Suprapubic skin (tissue), 4 donors: ENCODE measurements at regions not wholly inside any gene's neighbourhood (a gene's known extent, or its start where the extent isn't known, plus 50 kb on each side); places are given as distances from the start of the nearest gene placed in this dataset.

Experiments
- DNase-seq, 2 donors: peaks; one replicate each; pipeline ENCODE4 v3.0.0-alpha.2; 2019; ENCODE audit warnings: low spot score in 2 of 2
- H3K27ac ChIP-seq: fragments of 200-600 bp; sonication (generic); one replicate; pipeline ENCODE4 v1.5.1; 2019
- H3K27me3 ChIP-seq: fragments of 200-600 bp; sonication (generic); one replicate; pipeline ENCODE4 v1.5.1; 2019
- H3K36me3 ChIP-seq: fragments of 200-600 bp; sonication (generic); one replicate; pipeline ENCODE4 v1.5.1; 2019
- H3K4me1 ChIP-seq: fragments of 200-600 bp; sonication (generic); one replicate; pipeline ENCODE4 v1.5.1; 2019
- H3K4me3 ChIP-seq: fragments of 200-600 bp; sonication (generic); one replicate; pipeline ENCODE4 v1.5.1; 2019; ENCODE audit warnings: mild to moderate bottlenecking
- H3K9me3 ChIP-seq: fragments of 200-600 bp; sonication (generic); one replicate; pipeline ENCODE4 v1.5.1; 2019
- CTCF ChIP-seq, 2 donors: fragments of 200-600 bp in 1 of 2; fragments of 450-650 bp in 1 of 2; sonication (generic) in 1 of 2; IDR thresholded peaks; one replicate each; pipeline ENCODE4 v1.5.1; 2016 to 2019; ENCODE audit warnings: antibody characterized with exemption in 2 of 2, mild to moderate bottlenecking in 1 of 2, moderate library complexity in 1 of 2
- EP300 ChIP-seq: sonication (generic); formaldehyde crosslinking; IDR thresholded peaks from one replicate; pipeline ENCODE4 v1.6.1; 2017; ENCODE audit warnings: antibody characterized with exemption
- POLR2A ChIP-seq, 2 donors: fragments of 450-650 bp; IDR thresholded peaks; one replicate each; pipeline ENCODE4 v1.6.1; 2017; ENCODE audit warnings: antibody characterized with exemption in 2 of 2, mild to moderate bottlenecking in 2 of 2, moderate library complexity in 2 of 2
- POLR2AphosphoS5 ChIP-seq, 3 donors: sonication (generic); formaldehyde crosslinking; IDR thresholded peaks; one replicate each; pipeline ENCODE4 v1.6.1; 2017; ENCODE audit warnings: antibody characterized with exemption in 3 of 3
- WGBS: methylation state at CpG from one replicate; pipeline ENCODE4 v1.1.5; 2018; 5-methylcytosine and 5-hydroxymethylcytosine counted together

DNA sequence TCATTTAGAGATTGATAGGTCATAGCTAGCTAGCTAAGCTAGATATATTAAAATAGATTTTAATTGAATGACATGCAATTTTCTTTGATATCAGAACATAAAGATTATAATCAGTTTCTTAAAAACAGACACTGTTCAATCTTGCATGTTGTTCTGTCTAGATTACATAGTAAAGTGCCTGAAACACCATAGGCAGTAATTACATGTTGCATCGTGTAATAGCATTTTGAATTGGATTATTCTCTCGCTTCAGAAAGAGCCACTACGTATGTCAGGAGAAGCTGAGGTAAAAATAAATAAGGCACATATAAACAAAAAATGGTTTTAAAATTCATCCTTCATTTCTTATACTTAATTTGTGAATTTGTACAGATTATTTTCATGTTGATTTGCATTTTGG, 148.0 kb upstream of the CDH12 start:
- H3K27ac ChIP-seq: no peak overlapping the region
- no peak overlapping the region for H3K4me3 ChIP-seq
- WGBS: 63% methylated on average over 3 of the region's 3 CpGs
- DNase-seq: no peak
- no peaks in the 10 kb centered on the region for H3K4me1 ChIP-seq
- H3K36me3 ChIP-seq: no peaks in the 10 kb centered on the region
- TF ChIP-seq EP300 (no peak), POLR2A (IDR thresholded peaks at IDR 0.05) (no peak), CTCF (IDR thresholded peaks at IDR 0.05) (no peak), POLR2AphosphoS5 (IDR thresholded peaks at IDR 0.05) (no peak)
- H3K9me3 ChIP-seq: no peaks in the 10 kb centered on the region
- no peaks in the 10 kb centered on the region for H3K27me3 ChIP-seq

- H3K4me1 ChIP-seq: no peaks in the 10 kb centered on the region
- no peaks in the 10 kb centered on the region for H3K9me3 ChIP-seq
- no peak overlapping the region for H3K27ac ChIP-seq
- TF ChIP-seq POLR2AphosphoS5 (IDR thresholded peaks at IDR 0.05) (no peak), POLR2A (IDR thresholded peaks at IDR 0.05) (no peak), CTCF (IDR thresholded peaks at IDR 0.05) (no peak), EP300 (no peak)
- no peaks in the 10 kb centered on the region for H3K27me3 ChIP-seq
- no peaks in the 10 kb centered on the region for H3K36me3 ChIP-seq
- WGBS: 48% methylated on average over 1 of the region's 1 CpG
- no peak overlapping the region for H3K4me3 ChIP-seq
- DNase-seq: no peak
These were observed 145.6 kb upstream of the CDH12 start for GRCh38 chr5:22998774-22999173.

GRCh38 chr5:22998362-22998761, 145.2 kb upstream of the CDH12 start:
- no peak for DNase-seq
- Histone ChIP-seq H3K4me1 (no peaks in the 10 kb centered on the region), H3K4me3 (no peak overlapping the region), H3K27ac (no peak overlapping the region), H3K36me3 (no peaks in the 10 kb centered on the region), H3K9me3 (no peaks in the 10 kb centered on the region), H3K27me3 (no peaks in the 10 kb centered on the region)
- no peak for TF ChIP-seq POLR2A (IDR thresholded peaks at IDR 0.05)
- TF ChIP-seq EP300: no peak
- TF ChIP-seq POLR2AphosphoS5 (IDR thresholded peaks at IDR 0.05): no peak
- no peak for TF ChIP-seq CTCF (IDR thresholded peaks at IDR 0.05)

DNA sequence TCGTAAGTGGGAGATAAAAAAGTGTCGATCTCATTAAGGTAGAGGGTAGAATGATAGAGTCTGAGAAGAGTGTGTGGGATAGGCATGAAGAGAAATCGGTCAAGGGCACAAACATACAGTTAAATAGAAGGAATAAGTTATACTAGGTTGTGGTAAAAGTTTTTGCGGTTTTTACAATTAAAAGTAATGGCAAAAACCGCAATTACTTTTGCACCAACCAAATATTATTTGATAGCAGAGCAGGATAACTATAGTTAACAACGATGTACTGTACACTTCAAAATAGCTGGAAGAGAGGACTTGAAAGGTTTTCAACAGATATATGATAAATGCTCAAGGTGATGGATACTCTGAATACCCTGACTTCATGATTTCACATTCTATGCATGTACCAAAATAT, 135.8 kb upstream of the CDH12 start:
- no peak overlapping the region for H3K4me3 ChIP-seq
- no peaks in the 10 kb centered on the region for H3K27me3 ChIP-seq
- H3K4me1 ChIP-seq: no peaks in the 10 kb centered on the region
- H3K9me3 ChIP-seq: no peaks in the 10 kb centered on the region
- TF ChIP-seq EP300 (no peak), POLR2A (IDR thresholded peaks at IDR 0.05) (no peak), CTCF (IDR thresholded peaks at IDR 0.05) (no peak), POLR2AphosphoS5 (IDR thresholded peaks at IDR 0.05) (no peak)
- H3K36me3 ChIP-seq: no peaks in the 10 kb centered on the region
- 81% methylated on average over 6 of the region's 6 CpGs for WGBS
- H3K27ac ChIP-seq: no peak overlapping the region
- DNase-seq: no peak

DNA sequence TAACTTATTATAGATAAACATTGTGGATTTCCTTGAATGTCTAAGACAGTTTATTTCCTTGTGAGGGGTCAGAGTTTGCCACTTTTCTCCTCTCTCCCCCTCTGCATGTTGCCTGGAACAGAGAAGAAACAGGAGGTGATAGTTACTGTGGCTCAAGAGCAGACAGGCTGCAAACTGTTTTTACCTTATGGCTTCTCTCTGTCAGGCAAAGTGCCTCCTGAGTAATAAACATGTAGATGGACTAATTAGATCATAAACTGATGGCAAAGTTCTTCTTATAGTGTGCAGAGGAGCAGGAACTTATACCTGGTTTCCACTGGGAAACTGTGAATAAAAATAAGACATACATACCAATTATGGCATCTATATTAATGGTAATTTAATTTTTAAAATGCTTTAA, 133.1 kb upstream of the CDH12 start:
- H3K4me3 ChIP-seq: no peak overlapping the region
- no peak for DNase-seq
- TF ChIP-seq CTCF (IDR thresholded peaks at IDR 0.05) (no peak), EP300 (no peak)
- no peaks in the 10 kb centered on the region for H3K9me3 ChIP-seq
- H3K36me3 ChIP-seq: no peaks in the 10 kb centered on the region
- no peaks in the 10 kb centered on the region for H3K27me3 ChIP-seq
- H3K4me1 ChIP-seq: no peaks in the 10 kb centered on the region
- H3K27ac ChIP-seq: no peak overlapping the region
